Esophagus squamous epithelium (tissue), 5 donors: ENCODE measurements at regions not wholly inside any gene's neighbourhood (a gene's known extent, or its start where the extent isn't known, plus 50 kb on each side); places are given as distances from the start of the nearest gene placed in this dataset.
"Not testable (repeated sequence)": the region's sequence is repeated elsewhere in the genome, so short reads cannot be mapped to it uniquely, and the experiment has no call there.

ENCODE experiments used
- DNase-seq: peaks from one replicate; lab custom pipeline; 2025; lab: John Stamatoyannopoulos, UW
- H3K27ac ChIP-seq, 4 donors: fragments of 200-600 bp; sonication (generic); one replicate each; pipeline ENCODE4 v1.5.1; 2016 to 2019; ENCODE audit warnings: mild to moderate bottlenecking in 1 of 4
- H3K27me3 ChIP-seq, 4 donors: fragments of 200-600 bp; sonication (generic); 1 replicate in 3 of 4; 2 replicates in 1 of 4; pipeline versions ENCODE4 v1.5.1 to v1.6.0; 2017 to 2021; ENCODE audit warnings: antibody characterized with exemption in 1 of 4
- H3K36me3 ChIP-seq, 3 donors: fragments of 200-600 bp; sonication (generic); one replicate each; pipeline ENCODE4 v1.5.1; 2016 to 2019
- H3K4me1 ChIP-seq, 3 donors: fragments of 200-600 bp; sonication (generic); one replicate each; pipeline ENCODE4 v1.5.1; 2017 to 2019
- H3K4me3 ChIP-seq, 4 donors: fragments of 200-600 bp; sonication (generic); 1 replicate in 3 of 4; 2 replicates in 1 of 4; pipeline ENCODE4 v1.5.1; 2016 to 2019; ENCODE audit warnings: mild to moderate bottlenecking in 2 of 4, moderate library complexity in 1 of 4
- H3K9me3 ChIP-seq, 3 donors: fragments of 200-600 bp; sonication (generic); one replicate each; pipeline ENCODE4 v1.5.1; 2016 to 2019
- POLR2A ChIP-seq, 4 donors: fragments of 450-650 bp; IDR thresholded peaks; one replicate each; pipeline ENCODE4 v1.6.1; 2017; ENCODE audit warnings: antibody characterized with exemption in 4 of 4, mild to moderate bottlenecking in 4 of 4, moderate library complexity in 3 of 4
- WGBS, 2 donors: methylation state at CpG; one replicate each; pipeline ENCODE4 v1.1.5; 2018; 5-methylcytosine and 5-hydroxymethylcytosine counted together
- intact Hi-C: fragments of 100-400 bp; cut with DNase I; formaldehyde crosslinking; loops from one replicate; pipeline ENCODE4 v1.15.0; 2022
- small RNA-seq, 4 donors: library from RNA; depleted of rRNA; stranded (forward); fragments of <200 nt; gene quantifications; one replicate each; pipeline ENCODE3, GENCODE V24; 2016
- TF ChIP-seq, protein P1 (sequence below), 6 experiments: fragments of 450-650 bp in 4 of 6; fragments of 200-600 bp in 2 of 6; sonication (generic) in 2 of 6; IDR thresholded peaks; one replicate each; pipeline ENCODE4 v1.5.1; 2016 to 2019; ENCODE audit warnings: antibody characterized with exemption in 6 of 6, mild to moderate bottlenecking in 4 of 6, moderate library complexity in 4 of 6
- donor health status: DM: yes; HTN: yes; CAD: no.

- Histone ChIP-seq H3K9me3 (no peaks in the 10 kb centered on the region), H3K36me3 (no peaks in the 10 kb centered on the region), H3K27ac (no peak overlapping the region), H3K4me3 (no peak overlapping the region), H3K27me3 (no peaks in the 10 kb centered on the region), H3K4me1 (no peaks in the 10 kb centered on the region)
- intact Hi-C loops = no loop called here
- DNase-seq = no peak
- TF ChIP-seq POLR2A (IDR thresholded peaks at IDR 0.05) = no peak
- TF ChIP-seq, protein P1, sequence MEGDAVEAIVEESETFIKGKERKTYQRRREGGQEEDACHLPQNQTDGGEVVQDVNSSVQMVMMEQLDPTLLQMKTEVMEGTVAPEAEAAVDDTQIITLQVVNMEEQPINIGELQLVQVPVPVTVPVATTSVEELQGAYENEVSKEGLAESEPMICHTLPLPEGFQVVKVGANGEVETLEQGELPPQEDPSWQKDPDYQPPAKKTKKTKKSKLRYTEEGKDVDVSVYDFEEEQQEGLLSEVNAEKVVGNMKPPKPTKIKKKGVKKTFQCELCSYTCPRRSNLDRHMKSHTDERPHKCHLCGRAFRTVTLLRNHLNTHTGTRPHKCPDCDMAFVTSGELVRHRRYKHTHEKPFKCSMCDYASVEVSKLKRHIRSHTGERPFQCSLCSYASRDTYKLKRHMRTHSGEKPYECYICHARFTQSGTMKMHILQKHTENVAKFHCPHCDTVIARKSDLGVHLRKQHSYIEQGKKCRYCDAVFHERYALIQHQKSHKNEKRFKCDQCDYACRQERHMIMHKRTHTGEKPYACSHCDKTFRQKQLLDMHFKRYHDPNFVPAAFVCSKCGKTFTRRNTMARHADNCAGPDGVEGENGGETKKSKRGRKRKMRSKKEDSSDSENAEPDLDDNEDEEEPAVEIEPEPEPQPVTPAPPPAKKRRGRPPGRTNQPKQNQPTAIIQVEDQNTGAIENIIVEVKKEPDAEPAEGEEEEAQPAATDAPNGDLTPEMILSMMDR (IDR thresholded peaks at IDR 0.05) = no peak
- 60 to 68% methylated on average over 10 of the region's 10 CpGs for WGBS, 2 donors
Measured at GRCh38 chr6:145562771-145563615, 172.3 kb downstream of the EPM2A start.

DNA sequence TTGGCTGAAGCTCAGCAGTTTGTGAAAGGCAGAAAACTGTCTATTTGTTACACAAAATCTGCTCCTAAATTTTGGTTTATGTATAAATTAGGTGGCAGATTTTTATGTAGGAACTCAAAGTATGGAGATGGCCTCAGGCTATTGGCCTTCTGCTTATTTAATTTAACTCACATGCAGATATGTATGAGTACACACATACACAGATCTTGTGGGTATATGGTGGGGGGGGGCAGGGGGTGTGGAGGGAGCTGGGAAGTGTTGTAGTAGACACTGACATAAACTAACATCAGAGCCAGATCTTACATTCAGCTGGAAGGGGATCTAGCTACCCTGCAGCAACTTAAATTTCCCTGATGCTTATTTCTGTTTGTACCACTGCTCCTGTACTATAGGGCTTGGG is 170.8 kb downstream of the EPM2A start:
- DNase-seq = no peak
- H3K9me3 ChIP-seq = no peaks in the 10 kb centered on the region
- intact Hi-C loops = no loop called here
- no peak overlapping the region for H3K27ac ChIP-seq
- no peaks in the 10 kb centered on the region for H3K36me3 ChIP-seq
- TF ChIP-seq, protein P1 (IDR thresholded peaks at IDR 0.05) = no peak
- no peak for TF ChIP-seq POLR2A (IDR thresholded peaks at IDR 0.05)
- no peaks in the 10 kb centered on the region for H3K27me3 ChIP-seq
- H3K4me3 ChIP-seq = no peak overlapping the region
- no peaks in the 10 kb centered on the region for H3K4me1 ChIP-seq

- intact Hi-C loops = no loop called here
- H3K27me3 ChIP-seq = no peaks in the 10 kb centered on the region
- 43 to 92% methylated on average over 1 of the region's 1 CpG for WGBS, 2 donors
- H3K4me1 ChIP-seq = no peaks in the 10 kb centered on the region
- no peak for DNase-seq
- no peak for TF ChIP-seq POLR2A (IDR thresholded peaks at IDR 0.05)
- no peak overlapping the region for H3K4me3 ChIP-seq
- H3K36me3 ChIP-seq = no peaks in the 10 kb centered on the region
- H3K27ac ChIP-seq = no peak overlapping the region
- peaks cover 0 to 2% (median 0%) of the 10 kb centered on the region in 3 donors for H3K9me3 ChIP-seq
Measured at GRCh38 chr6:145567684-145568252, 167.6 kb downstream of the EPM2A start.

- no peak for DNase-seq
- H3K27me3 ChIP-seq = no peaks in the 10 kb centered on the region
- no peaks in the 10 kb centered on the region for H3K4me1 ChIP-seq
- H3K36me3 ChIP-seq = no peaks in the 10 kb centered on the region
- WGBS, 2 donors = 56 to 59% methylated on average over 3 of the region's 3 CpGs
- no peak overlapping the region for H3K27ac ChIP-seq
- no peak overlapping the region for H3K4me3 ChIP-seq
- TF ChIP-seq, protein P1 (IDR thresholded peaks at IDR 0.05) = no peak
- no peak for TF ChIP-seq POLR2A (IDR thresholded peaks at IDR 0.05)
- H3K9me3 ChIP-seq = peaks cover 0 to 16% (median 0%) of the 10 kb centered on the region in 3 donors
- intact Hi-C loops = no loop called here
Measured at GRCh38 chr6:145569140-145569539, 166.2 kb downstream of the EPM2A start.

- DNase-seq, intact Hi-C loops, H3K4me3 ChIP-seq, H3K27me3 ChIP-seq, H3K27ac ChIP-seq, H3K36me3 ChIP-seq, H3K4me1 ChIP-seq: not testable (repeated sequence)
- 16 to 48% methylated on average over 1 of the region's 1 CpG for WGBS, 2 donors
- H3K9me3 ChIP-seq = peaks cover 0 to 27% (median 0%) of the 10 kb centered on the region in 3 donors
Measured at GRCh38 chr6:145570336-145570735, 165.0 kb downstream of the EPM2A start.

DNA sequence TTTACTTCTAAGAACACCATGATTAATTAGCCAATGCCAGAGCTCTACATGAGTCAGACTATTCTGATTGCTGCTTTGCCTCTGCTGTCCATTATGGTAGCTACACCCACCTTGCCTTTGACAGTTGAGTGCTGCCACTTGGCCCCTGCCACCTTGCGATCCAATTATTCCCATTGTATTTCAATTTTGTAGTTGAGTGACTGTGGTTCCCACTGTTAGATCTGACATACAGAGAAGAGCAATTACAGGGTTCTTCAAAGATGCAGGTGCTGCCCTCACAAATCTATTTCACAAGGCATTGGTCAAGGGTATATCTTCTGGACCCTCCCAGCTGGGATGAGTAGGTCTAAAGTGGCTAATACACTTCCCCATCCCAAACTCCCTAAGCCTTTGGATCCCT is 161.1 kb downstream of the EPM2A start:
- H3K4me1 ChIP-seq, H3K36me3 ChIP-seq, H3K27ac ChIP-seq, DNase-seq, H3K27me3 ChIP-seq, intact Hi-C loops, H3K4me3 ChIP-seq: not testable (repeated sequence)
- H3K9me3 ChIP-seq = peaks cover 0 to 27% (median 0%) of the 10 kb centered on the region in 3 donors
- 92% methylated on average over 1 of the region's 1 CpG for WGBS, 2 donors

Small RNA genes lying in the stretch of these regions (small RNA-seq; reads per million reads assigned to genes)
- 0 reads per million in 4 donors for gene RNU1-33P
